Smooth muscle cell (in vitro differentiated cells): ENCODE measurements at regions not wholly inside any gene's neighbourhood (a gene's known extent, or its start where the extent isn't known, plus 50 kb on each side); places are given as distances from the start of the nearest gene placed in this dataset.

Experiments
- DNase-seq: peaks from one replicate; lab custom pipeline; 2025; ENCODE audit not compliant: unreplicated experiment; lab: John Stamatoyannopoulos, UW
- H2AFZ ChIP-seq: fragments of 200-600 bp; sonication (generic); 2 replicates; pipeline ENCODE4 v1.6.0; 2016; ENCODE audit warnings: antibody characterized with exemption, low read depth, mild to moderate bottlenecking
- H3F3A ChIP-seq: fragments of 200-600 bp; sonication (generic); 2 replicates; pipeline ENCODE4 v1.6.0; 2017; ENCODE audit warnings: antibody characterized with exemption, low read depth
- H3K27ac ChIP-seq: fragments of 200-600 bp; sonication (generic); 2 replicates; pipeline ENCODE4 v1.5.1; 2016; ENCODE audit warnings: low read depth, mild to moderate bottlenecking
- H3K27me3 ChIP-seq: fragments of 200-600 bp; sonication (generic); 2 replicates; pipeline ENCODE4 v1.6.1; 2016; ENCODE audit warnings: low read depth, mild to moderate bottlenecking
- H3K36me3 ChIP-seq: fragments of 200-600 bp; sonication (generic); 2 replicates; pipeline ENCODE4 v1.5.1; 2016; ENCODE audit warnings: low read depth
- H3K4me1 ChIP-seq: fragments of 200-600 bp; sonication (generic); 2 replicates; pipeline ENCODE4 v1.5.1; 2016; ENCODE audit warnings: low read depth
- H3K4me2 ChIP-seq: fragments of 200-600 bp; sonication (generic); 2 replicates; pipeline ENCODE4 v1.6.0; 2016; ENCODE audit warnings: mild to moderate bottlenecking
- H3K4me3 ChIP-seq: fragments of 200-600 bp; sonication (generic); 2 replicates; pipeline ENCODE4 v1.5.1; 2016; ENCODE audit warnings: mild to moderate bottlenecking
- H3K79me2 ChIP-seq: fragments of 200-600 bp; sonication (generic); 2 replicates; pipeline ENCODE4 v1.6.0; 2016; ENCODE audit warnings: low read depth, mild to moderate bottlenecking
- H3K9ac ChIP-seq: fragments of 200-600 bp; sonication (generic); 2 replicates; pipeline ENCODE4 v1.6.0; 2016; ENCODE audit warnings: low read depth
- H3K9me3 ChIP-seq: fragments of 200-600 bp; sonication (generic); replicated peaks from 2 replicates; pipeline ENCODE4 v1.5.1; 2016; ENCODE audit warnings: low read depth
- H4K20me1 ChIP-seq: fragments of 200-600 bp; sonication (generic); 2 replicates; pipeline ENCODE4 v1.6.0; 2016; ENCODE audit warnings: low read depth
- WGBS: methylation state at CpG from one replicate; pipeline ENCODE4 v1.1.7; 2016; ENCODE audit warnings: low lambda C conversion rate; 5-methylcytosine and 5-hydroxymethylcytosine counted together
- TF ChIP-seq, protein P1 (sequence below): fragments of 200-600 bp; sonication (generic); IDR thresholded peaks from 2 replicates; pipeline ENCODE4 v1.5.1; 2017; ENCODE audit warnings: borderline replicate concordance, mild to moderate bottlenecking, antibody characterized with exemption; ENCODE audit not compliant: insufficient read depth, poor library complexity, severe bottlenecking

DNA sequence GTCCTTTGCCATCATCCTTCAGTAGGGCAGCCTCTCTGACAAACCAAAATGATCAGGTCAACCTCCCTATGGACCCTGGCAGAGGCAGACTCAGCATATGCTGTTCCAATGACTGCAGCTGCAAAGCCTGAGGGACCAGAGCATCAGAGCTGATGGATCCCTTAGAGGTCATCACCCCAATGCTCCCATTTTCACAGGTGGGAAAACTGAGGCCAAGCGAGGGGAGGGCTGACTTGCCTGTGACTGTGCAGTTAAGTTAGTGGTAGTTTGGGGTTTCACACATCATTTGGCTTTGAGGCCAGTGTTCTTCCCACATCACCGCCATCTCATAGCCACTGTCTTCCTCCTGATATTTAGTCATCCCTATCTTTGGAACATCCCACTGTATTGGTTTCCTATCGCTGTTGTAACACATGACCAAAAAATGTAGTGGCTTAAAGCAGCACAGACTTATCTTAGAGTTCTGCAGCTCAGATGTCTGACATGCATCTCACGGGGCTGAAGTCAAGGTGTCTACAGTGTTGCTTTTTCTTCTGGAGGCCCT is 69.3 kb upstream of the PDZD8 start:
- WGBS, result 83% methylated on average over 4 of the region's 4 CpGs
- Histone ChIP-seq H3K4me1 (peaks cover 7% of the 10 kb centered on the region), H3K9me3 (no peaks in the 10 kb centered on the region), H3K27ac (no peak overlapping the region), H3F3A (peaks cover 18% of the 10 kb centered on the region), H3K4me2 (no peak overlapping the region), H4K20me1 (no peaks in the 10 kb centered on the region), H3K4me3 (no peak overlapping the region), H3K27me3 (no peaks in the 10 kb centered on the region), H2AFZ (no peak overlapping the region), H3K9ac (no peak overlapping the region), H3K36me3 (no peaks in the 10 kb centered on the region), H3K79me2 (no peaks in the 10 kb centered on the region)
- DNase-seq, result no peak
- TF ChIP-seq, protein P1, sequence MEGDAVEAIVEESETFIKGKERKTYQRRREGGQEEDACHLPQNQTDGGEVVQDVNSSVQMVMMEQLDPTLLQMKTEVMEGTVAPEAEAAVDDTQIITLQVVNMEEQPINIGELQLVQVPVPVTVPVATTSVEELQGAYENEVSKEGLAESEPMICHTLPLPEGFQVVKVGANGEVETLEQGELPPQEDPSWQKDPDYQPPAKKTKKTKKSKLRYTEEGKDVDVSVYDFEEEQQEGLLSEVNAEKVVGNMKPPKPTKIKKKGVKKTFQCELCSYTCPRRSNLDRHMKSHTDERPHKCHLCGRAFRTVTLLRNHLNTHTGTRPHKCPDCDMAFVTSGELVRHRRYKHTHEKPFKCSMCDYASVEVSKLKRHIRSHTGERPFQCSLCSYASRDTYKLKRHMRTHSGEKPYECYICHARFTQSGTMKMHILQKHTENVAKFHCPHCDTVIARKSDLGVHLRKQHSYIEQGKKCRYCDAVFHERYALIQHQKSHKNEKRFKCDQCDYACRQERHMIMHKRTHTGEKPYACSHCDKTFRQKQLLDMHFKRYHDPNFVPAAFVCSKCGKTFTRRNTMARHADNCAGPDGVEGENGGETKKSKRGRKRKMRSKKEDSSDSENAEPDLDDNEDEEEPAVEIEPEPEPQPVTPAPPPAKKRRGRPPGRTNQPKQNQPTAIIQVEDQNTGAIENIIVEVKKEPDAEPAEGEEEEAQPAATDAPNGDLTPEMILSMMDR, result no peak

DNA sequence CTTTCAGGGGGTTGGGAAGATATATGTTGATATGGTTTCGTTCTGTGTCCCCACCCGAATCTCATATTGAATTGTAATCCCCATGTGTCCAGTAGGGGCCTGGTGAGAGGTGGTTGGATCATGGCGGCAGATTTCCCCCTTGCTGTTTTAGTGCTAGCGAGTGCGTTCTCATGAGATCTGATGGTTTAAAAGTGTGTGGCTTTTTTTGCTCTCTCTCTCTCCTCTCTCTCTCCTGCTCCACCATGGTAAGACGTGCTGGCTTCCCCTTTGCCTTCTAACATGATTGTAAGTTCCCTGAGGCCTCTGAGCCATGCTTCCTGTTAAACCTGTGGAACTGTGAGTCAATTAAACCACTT is 68.4 kb upstream of the PDZD8 start:
- 89% methylated on average over 6 of the region's 6 CpGs for WGBS
- no peak for DNase-seq
- Histone ChIP-seq H3K4me1 (peaks cover 7% of the 10 kb centered on the region), H4K20me1 (no peaks in the 10 kb centered on the region), H3K79me2 (no peaks in the 10 kb centered on the region), H3F3A (peaks cover 18% of the 10 kb centered on the region), H3K9ac (no peak overlapping the region), H3K27ac (peak overlapping the region; percentile 95), H2AFZ (no peak overlapping the region), H3K9me3 (no peaks in the 10 kb centered on the region), H3K36me3 (no peaks in the 10 kb centered on the region), H3K27me3 (no peaks in the 10 kb centered on the region), H3K4me3 (no peak overlapping the region), H3K4me2 (peak overlapping the region; percentile 61)
- TF ChIP-seq, protein P1, result no peak

DNA sequence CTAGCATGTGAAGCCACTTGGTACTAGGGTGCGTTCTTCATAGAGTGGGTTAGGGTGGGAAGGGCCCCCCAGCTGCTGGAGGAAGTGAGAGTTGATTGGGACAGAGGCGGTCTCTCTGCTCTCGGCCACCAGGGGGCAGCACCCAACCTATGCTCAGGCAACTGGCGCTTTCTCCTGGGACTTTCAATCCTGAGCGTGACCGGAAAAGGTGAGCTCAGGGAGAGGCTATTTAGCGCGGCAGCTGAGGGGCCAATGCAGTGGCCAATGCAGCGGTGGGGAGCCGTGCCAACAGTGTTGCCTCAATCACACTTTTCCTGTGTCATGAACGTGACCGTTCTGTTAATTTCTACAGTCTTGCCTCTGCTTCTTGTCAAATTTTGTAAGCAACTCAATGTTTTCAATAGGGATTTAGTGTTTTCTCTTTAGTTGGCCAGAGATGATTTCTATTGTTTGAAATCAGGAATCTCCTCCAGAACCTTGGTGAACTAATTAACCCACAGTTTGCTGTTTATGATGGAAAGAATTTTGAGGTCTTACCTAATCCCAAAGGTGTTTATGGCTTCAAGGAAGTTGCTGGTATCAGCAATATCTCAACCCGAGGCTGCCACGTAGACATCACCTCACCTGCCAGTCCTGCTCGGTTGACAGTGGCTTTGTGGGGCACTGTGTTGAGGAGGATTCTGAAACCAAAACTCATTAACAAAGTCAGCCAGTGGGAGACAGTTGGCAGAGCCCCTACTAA is 67.9 kb upstream of the PDZD8 start:
- peak overlapping the region; percentile 35 for H2AFZ ChIP-seq
- peak overlapping the region; percentile 95 for H3K27ac ChIP-seq

More for the DNA sequence above, 67.9 kb upstream of the PDZD8 start:
- Histone ChIP-seq H3K9ac (peak overlapping the region; percentile 87), H3K9me3 (no peaks in the 10 kb centered on the region), H3K4me1 (peaks cover 7% of the 10 kb centered on the region), H4K20me1 (no peaks in the 10 kb centered on the region), H3K36me3 (no peaks in the 10 kb centered on the region), H3K27me3 (no peaks in the 10 kb centered on the region), H3K4me2 (peak overlapping the region; percentile 61), H3K79me2 (no peaks in the 10 kb centered on the region), H3F3A (peaks cover 18% of the 10 kb centered on the region), H3K4me3 (no peak overlapping the region)
- peak; percentile 70 for DNase-seq
- TF ChIP-seq, protein P1, result peak; percentile 97
- WGBS, result 24% methylated on average over 15 of the region's 15 CpGs
